SJCRH30 (cell line): ENCODE measurements at regions not wholly inside any gene's neighbourhood (a gene's known extent, or its start where the extent isn't known, plus 50 kb on each side); places are given as distances from the start of the nearest gene placed in this dataset.
"Not testable (repeated sequence)": the region's sequence is repeated elsewhere in the genome, so short reads cannot be mapped to it uniquely, and the experiment has no call there.

Experiments
- DNase-seq, 2 experiments: peaks; one replicate each; pipeline ENCODE4 v3.0.0-alpha.2; 2015 to 2020
- H3K27ac ChIP-seq: fragments of 250-450 bp; sonication (Bioruptor Pico); 2 replicates; pipeline ENCODE4 v1.5.1; 2020; ENCODE audit warnings: mild to moderate bottlenecking, moderate library complexity
- H3K27me3 ChIP-seq: fragments of 250-450 bp; sonication (Bioruptor Pico); 2 replicates; pipeline ENCODE4 v1.5.1; 2020; ENCODE audit warnings: mild to moderate bottlenecking, moderate library complexity
- H3K36me3 ChIP-seq: fragments of 250-450 bp; sonication (Bioruptor Pico); 2 replicates; pipeline ENCODE4 v1.5.1; 2020; ENCODE audit warnings: mild to moderate bottlenecking, moderate library complexity
- H3K4me1 ChIP-seq: fragments of 250-450 bp; sonication (Bioruptor Pico); 2 replicates; pipeline ENCODE4 v1.5.1; 2020; ENCODE audit warnings: mild to moderate bottlenecking, moderate library complexity
- H3K4me3 ChIP-seq: fragments of 250-450 bp; sonication (Bioruptor Pico); 2 replicates; pipeline ENCODE4 v1.5.1; 2020; ENCODE audit warnings: mild to moderate bottlenecking, moderate library complexity
- H3K9me3 ChIP-seq: fragments of 250-450 bp; sonication (Bioruptor Pico); replicated peaks from 2 replicates; pipeline ENCODE4 v1.5.1; 2020; ENCODE audit warnings: mild to moderate bottlenecking, moderate library complexity

DNA sequence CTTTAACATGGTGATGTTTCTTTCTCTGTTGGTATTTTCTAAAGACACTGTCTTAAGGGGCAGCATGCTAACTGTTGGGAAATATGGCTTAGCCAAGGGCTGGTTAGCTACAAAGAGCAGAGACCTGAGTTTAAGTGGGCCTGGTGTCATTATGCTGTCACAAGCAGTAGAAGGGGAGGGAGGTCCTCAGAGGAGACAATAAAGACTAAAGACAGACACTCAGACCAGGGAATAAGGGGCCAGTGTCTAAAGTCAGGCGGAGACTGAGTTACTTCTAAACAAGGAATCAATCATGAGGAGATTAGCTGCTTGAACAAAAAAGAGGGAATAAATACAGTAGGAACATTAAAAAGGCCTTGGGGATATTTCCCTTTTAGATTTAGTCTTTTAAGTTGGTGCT, 142.7 kb upstream of the DPPA4 start:
- H3K4me3 ChIP-seq, result no peak overlapping the region
- no peaks in the 10 kb centered on the region for H3K27me3 ChIP-seq
- no peaks in the 10 kb centered on the region for H3K4me1 ChIP-seq
- no peak overlapping the region for H3K27ac ChIP-seq
- H3K9me3 ChIP-seq, result no peaks in the 10 kb centered on the region
- H3K36me3 ChIP-seq, result no peaks in the 10 kb centered on the region
- no peak for DNase-seq

- Histone ChIP-seq H3K4me1 (no peaks in the 10 kb centered on the region), H3K36me3 (no peaks in the 10 kb centered on the region), H3K9me3 (no peaks in the 10 kb centered on the region), H3K27me3 (no peaks in the 10 kb centered on the region), H3K27ac (no peak overlapping the region), H3K4me3 (no peak overlapping the region)
- DNase-seq, result no peak
Measured at GRCh38 chr3:109478614-109479013, 141.3 kb upstream of the DPPA4 start.

DNA sequence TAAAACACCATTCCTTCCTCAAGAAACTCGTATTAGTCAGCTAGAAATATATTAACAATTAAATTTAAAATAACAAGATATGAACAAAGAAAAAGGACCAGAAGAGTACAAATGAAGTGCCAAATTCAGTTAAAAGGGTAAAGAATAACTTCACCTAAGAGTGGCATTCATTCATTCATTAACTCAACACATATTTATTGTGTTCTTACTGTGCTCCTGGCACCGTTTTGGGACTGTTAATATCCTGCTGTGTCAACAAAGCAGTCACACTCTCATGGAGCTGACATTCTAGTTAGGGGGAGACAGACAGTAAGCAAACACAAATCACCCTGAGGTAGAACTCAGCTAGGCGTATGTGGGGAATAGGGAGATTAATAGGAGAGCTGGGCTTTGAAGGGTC, 123.6 kb upstream of the DPPA4 start:
- DNase-seq, result no peak
- Histone ChIP-seq H3K4me1 (no peaks in the 10 kb centered on the region), H3K27ac (no peak overlapping the region), H3K27me3 (no peaks in the 10 kb centered on the region), H3K9me3 (no peaks in the 10 kb centered on the region), H3K4me3 (no peak overlapping the region), H3K36me3 (no peaks in the 10 kb centered on the region)

DNA sequence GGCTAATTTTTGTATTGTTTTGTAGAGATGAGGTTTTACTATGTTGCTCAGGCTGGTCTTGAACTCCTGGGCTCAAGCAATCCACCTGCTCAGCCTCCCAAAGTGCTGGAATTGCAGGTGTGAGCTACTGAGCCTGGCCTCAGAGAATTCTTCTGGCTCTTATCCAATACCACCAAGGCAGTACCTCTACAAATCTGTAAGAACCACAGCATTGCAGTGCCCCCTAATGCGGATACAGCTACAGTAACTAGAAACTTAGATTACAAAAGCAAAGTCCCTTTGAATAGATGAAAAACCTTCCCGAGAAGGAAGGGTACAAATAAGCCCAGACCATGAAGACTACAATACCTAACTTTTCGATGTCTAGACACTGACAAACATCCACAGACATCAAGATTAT, 107.9 kb upstream of the DPPA4 start:
- Histone ChIP-seq H3K9me3 (no peaks in the 10 kb centered on the region), H3K4me1 (no peaks in the 10 kb centered on the region), H3K27ac (no peak overlapping the region), H3K36me3 (no peaks in the 10 kb centered on the region), H3K4me3 (no peak overlapping the region), H3K27me3 (no peaks in the 10 kb centered on the region)
- DNase-seq, result no peak

- no peak for DNase-seq
- no peaks in the 10 kb centered on the region for H3K36me3 ChIP-seq
- no peak overlapping the region for H3K27ac ChIP-seq
- no peaks in the 10 kb centered on the region for H3K27me3 ChIP-seq
- no peak overlapping the region for H3K4me3 ChIP-seq
- no peaks in the 10 kb centered on the region for H3K9me3 ChIP-seq
- H3K4me1 ChIP-seq, result no peaks in the 10 kb centered on the region
Measured at GRCh38 chr3:109442531-109442930, 105.2 kb upstream of the DPPA4 start.

DNA sequence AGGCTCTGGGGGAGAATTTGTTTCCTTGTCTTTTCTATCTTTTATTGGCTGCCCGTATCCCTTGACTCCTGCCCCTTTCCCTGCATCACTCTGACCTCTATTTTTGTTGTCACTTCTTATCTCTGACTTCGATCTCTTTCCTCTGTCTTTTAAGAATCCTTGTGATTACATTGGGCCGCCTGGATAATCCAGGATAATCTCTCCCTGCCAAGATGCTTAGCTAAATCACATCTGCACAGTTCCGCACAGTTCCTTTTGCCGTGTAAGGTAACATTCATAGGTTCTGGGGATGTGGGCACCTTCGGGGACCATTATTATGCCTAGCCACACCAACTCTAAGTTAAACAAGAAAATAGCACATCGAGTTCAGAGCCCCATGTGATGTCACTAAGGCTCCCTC, 103.0 kb upstream of the DPPA4 start:
- no peak for DNase-seq
- no peak overlapping the region for H3K27ac ChIP-seq
- H3K9me3 ChIP-seq, result no peaks in the 10 kb centered on the region
- H3K4me1 ChIP-seq, result no peaks in the 10 kb centered on the region
- no peak overlapping the region for H3K4me3 ChIP-seq
- H3K36me3 ChIP-seq, result no peaks in the 10 kb centered on the region
- no peaks in the 10 kb centered on the region for H3K27me3 ChIP-seq

DNA sequence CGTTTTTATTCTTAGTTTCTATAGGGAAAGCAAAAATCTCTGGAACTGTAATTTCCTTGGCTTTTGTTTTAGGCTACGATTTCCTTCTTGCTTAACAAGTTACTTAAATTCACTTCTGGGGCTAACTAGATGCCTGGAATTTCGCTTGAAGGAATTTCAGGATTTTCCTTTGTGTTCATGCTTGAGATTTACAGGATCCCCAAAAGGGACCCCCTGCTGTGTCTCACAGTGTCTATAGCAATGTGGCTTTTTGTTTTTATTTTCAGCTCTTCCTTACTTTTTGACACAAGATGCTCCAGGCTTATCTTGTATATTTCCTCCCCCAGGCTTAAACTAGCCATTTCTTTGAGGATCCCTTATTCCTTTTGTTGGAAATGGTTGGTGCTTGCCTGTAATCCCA, 95.5 kb upstream of the DPPA4 start:
- Histone ChIP-seq H3K27me3 (no peaks in the 10 kb centered on the region), H3K4me1 (no peaks in the 10 kb centered on the region), H3K36me3 (no peaks in the 10 kb centered on the region), H3K9me3 (no peaks in the 10 kb centered on the region), H3K27ac (no peak overlapping the region), H3K4me3 (no peak overlapping the region)
- DNase-seq, result no peak

GRCh38 chr3:109430911-109431563, 93.7 kb upstream of the DPPA4 start:
- Histone ChIP-seq H3K27ac (no peak overlapping the region), H3K27me3 (no peaks in the 10 kb centered on the region), H3K4me1 (no peaks in the 10 kb centered on the region), H3K4me3 (no peak overlapping the region), H3K9me3 (no peaks in the 10 kb centered on the region), H3K36me3 (no peaks in the 10 kb centered on the region)
- no peak for DNase-seq

DNA sequence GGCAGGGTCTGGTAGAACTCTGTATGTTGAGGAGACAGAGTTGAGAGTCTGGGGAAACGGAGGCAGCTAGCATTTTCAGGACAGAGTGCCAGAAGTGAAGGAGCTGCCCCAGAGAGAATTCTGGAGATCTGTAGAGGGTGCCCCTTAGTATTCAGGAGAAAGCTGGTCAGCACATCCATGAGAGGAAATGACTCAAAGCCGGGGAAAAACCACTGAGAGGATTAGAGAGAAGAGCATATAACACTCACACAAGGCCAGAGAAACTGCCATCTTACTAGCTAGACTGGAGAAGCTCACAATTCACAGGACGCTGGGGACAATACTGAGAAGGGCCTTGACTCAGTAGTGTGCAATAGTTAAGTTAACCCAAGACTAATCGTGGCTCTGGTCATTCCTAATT, 75.7 kb upstream of the DPPA4 start:
- H3K4me1 ChIP-seq, result no peaks in the 10 kb centered on the region
- no peak overlapping the region for H3K27ac ChIP-seq
- H3K9me3 ChIP-seq, result no peaks in the 10 kb centered on the region
- no peaks in the 10 kb centered on the region for H3K27me3 ChIP-seq
- H3K4me3 ChIP-seq, result no peak overlapping the region
- DNase-seq, result peak in 1 of 2 experiments; percentile 4
- H3K36me3 ChIP-seq, result no peaks in the 10 kb centered on the region

DNA sequence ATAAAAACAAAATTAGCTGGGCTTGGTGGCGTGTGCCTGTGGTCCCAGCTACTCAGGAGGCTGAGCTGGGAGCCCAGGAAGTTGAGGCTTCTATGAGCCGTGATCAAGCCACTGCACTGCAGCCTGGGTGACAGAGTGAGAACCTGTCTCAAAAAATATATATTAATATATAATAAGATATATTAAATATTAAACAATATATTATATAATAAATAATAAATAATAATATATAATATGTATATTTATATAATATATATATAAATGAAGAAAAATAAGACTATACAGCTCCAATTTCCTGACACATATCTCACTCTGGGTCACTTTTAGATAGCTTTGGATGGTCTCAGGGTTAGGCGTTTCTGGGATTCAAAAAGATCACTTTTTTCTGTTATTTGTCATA, 74.2 kb upstream of the DPPA4 start:
- Histone ChIP-seq H3K36me3 (no peaks in the 10 kb centered on the region), H3K27ac (no peak overlapping the region), H3K27me3 (no peaks in the 10 kb centered on the region), H3K4me3 (no peak overlapping the region), H3K4me1 (no peaks in the 10 kb centered on the region), H3K9me3 (no peaks in the 10 kb centered on the region)
- no peak for DNase-seq

GRCh38 chr3:109396806-109397205, 59.5 kb upstream of the DPPA4 start:
- no peak overlapping the region for H3K27ac ChIP-seq
- H3K27me3 ChIP-seq, result no peaks in the 10 kb centered on the region
- no peaks in the 10 kb centered on the region for H3K36me3 ChIP-seq
- H3K9me3 ChIP-seq, result no peaks in the 10 kb centered on the region
- H3K4me1 ChIP-seq, result no peaks in the 10 kb centered on the region
- no peak for DNase-seq
- H3K4me3 ChIP-seq, result no peak overlapping the region

GRCh38 chr3:109393728-109394127, 56.4 kb upstream of the DPPA4 start:
- not testable (repeated sequence) for H3K27ac ChIP-seq, DNase-seq, H3K9me3 ChIP-seq, H3K27me3 ChIP-seq, H3K36me3 ChIP-seq, H3K4me1 ChIP-seq, H3K4me3 ChIP-seq

GRCh38 chr3:109392293-109392692, 54.9 kb upstream of the DPPA4 start:
- Histone ChIP-seq H3K4me1 (no peaks in the 10 kb centered on the region), H3K36me3 (no peaks in the 10 kb centered on the region), H3K4me3 (no peak overlapping the region), H3K27ac (no peak overlapping the region), H3K27me3 (no peaks in the 10 kb centered on the region), H3K9me3 (no peaks in the 10 kb centered on the region)
- DNase-seq, result no peak

DNA sequence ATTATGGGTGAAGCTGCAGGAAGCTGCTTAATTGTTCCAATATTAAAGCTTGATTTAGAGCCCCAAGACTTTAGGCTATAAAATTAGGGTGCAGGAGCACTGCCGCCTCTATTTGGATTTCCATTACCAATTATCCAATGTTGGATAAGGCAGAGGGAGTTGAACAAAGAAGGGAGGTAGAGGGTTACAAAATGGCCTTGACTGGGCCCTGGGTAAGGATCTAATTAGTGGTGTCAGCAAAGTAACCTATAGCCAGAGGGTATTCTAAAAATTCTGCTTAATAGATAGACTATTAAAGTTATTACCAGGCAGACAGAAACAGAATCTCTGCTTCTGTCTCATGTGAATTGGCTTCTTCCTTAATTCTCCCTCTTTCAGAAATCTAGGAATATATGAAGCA, 50.3 kb upstream of the DPPA4 start:
- H3K4me1 ChIP-seq, result no peaks in the 10 kb centered on the region
- DNase-seq, result no peak
- H3K4me3 ChIP-seq, result no peak overlapping the region

DNA sequence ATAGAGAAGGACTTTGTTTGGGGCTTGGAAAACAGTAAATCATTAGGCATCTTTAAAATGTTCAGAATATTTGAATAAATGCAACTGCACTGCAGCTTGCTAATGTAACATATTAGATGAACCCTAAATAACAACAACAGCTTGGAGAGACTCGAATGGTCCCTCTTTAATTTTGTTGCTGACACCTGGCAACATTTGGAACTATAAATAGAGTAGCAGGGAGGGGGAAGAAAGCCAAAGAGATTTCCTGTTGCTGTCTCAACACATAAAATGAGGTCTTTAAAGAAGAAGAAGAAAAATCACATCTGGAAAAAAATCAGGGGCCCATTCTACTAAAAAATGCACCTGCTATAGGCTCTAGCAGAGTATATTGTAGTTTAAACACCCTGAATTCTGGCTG, 49.9 kb upstream of the DPPA4 start:
- no peak for DNase-seq
- Histone ChIP-seq H3K27me3 (no peaks in the 10 kb centered on the region; the same call in 1 of the 2 replicates), H3K9me3 (no peaks in the 10 kb centered on the region), H3K27ac (no peak overlapping the region), H3K4me3 (no peak overlapping the region), H3K4me1 (no peaks in the 10 kb centered on the region), H3K36me3 (no peaks in the 10 kb centered on the region)

More for the DNA sequence above, 50.3 kb upstream of the DPPA4 start:
- Histone ChIP-seq H3K27ac (no peak overlapping the region), H3K36me3 (no peaks in the 10 kb centered on the region), H3K9me3 (no peaks in the 10 kb centered on the region), H3K27me3 (no peaks in the 10 kb centered on the region; the same call in 1 of the 2 replicates)
